ENCODE measurements at regions not wholly inside any gene's neighbourhood (a gene's known extent, or its start where the extent isn't known, plus 50 kb on each side); places are given as distances from the start of the nearest gene placed in this dataset.

- H3K4me3 Mint-ChIP-seq (ENCODE audit: unreplicated experiment) = no peak overlapping the region
- no peaks in the 10 kb centered on the region for H3K9me3 Mint-ChIP-seq (ENCODE audit: unreplicated experiment)
- peaks cover 48% of the 10 kb centered on the region for H3K27me3 Mint-ChIP-seq (ENCODE audit: unreplicated experiment)
- H3K36me3 Mint-ChIP-seq (ENCODE audit: unreplicated experiment) = no peaks in the 10 kb centered on the region
- no peaks in the 10 kb centered on the region for H3K4me1 Mint-ChIP-seq (ENCODE audit: unreplicated experiment)
- no peak overlapping the region for H3K27ac Mint-ChIP-seq (ENCODE audit: unreplicated experiment)
- no peak for DNase-seq (ENCODE audit: extremely low spot score, unreplicated experiment)
- no peak for TF ChIP-seq CTCF (IDR thresholded peaks at IDR 0.05)
These were observed 56.7 kb upstream of the CLPB start for GRCh38 chr11:72491001-72491400.

Data from osteocyte (in vitro differentiated cells).